ENCODE measurements at regions not wholly inside any gene's neighbourhood (a gene's known extent, or its start where the extent isn't known, plus 50 kb on each side); places are given as distances from the start of the nearest gene placed in this dataset.
"Not testable (repeated sequence)": the region's sequence is repeated elsewhere in the genome, so short reads cannot be mapped to it uniquely, and the experiment has no call there.

DNA sequence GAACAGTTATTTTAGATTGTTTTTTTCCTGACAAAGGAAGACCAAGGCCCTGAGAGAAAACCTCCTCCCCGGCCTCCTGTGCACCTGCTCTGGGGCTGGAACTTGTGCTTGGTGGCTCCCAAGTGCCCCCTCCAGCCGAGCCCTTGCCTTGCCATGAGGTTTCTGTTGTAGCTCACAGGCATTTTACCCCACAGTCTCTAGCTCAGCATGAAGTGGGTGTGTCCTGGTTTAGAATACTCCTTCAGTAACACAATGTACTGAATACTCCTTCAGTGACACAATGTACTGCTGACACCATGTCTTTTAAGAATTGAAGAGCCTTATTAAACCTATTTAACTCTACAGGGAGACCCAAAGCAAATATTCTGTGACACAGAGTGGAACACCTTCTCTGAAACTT, 116.1 kb downstream of the OR4M2 start:
- DNase-seq (ENCODE audit: extremely low read depth in 1 of 2, low read depth in 1 of 2), result not testable (repeated sequence)

GRCh38 chr15:22200417-22200816, 120.1 kb downstream of the OR4M2 start:
- not testable (repeated sequence) for DNase-seq (ENCODE audit: extremely low read depth in 1 of 2, low read depth in 1 of 2)

DNA sequence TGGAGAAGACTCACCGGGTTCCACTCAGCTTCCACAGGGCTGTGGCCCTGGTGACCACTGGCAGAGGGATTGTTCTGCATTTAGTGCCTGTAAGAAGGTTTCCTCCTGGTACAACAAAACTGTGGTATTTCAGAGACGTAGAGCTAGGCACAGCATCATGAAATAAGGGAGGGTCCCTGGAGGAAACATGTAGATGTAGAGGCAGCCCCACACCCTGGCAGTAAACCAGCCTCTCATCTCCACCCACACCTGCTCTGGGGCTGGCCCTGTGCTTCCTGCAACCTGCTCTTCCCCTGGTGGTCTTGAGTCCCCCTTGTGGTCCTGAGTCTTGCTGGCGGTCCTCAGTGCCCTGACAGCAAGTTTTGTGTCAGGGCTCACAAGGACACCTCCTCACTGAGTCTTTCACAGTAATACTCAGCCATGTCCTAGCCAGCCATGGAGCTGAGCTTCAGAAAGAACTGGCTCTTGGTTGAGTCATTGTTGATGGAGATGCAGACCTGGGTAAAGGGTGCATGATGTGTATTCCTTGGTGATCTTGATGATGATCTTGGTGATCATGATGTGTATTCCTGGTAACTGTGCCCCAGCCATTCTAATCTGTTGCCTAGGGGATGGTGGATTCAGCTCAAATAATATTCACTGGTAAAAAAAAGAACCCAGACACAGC, 121.8 kb downstream of the OR4M2 start:
- not testable (repeated sequence) for DNase-seq (ENCODE audit: extremely low read depth in 1 of 2, low read depth in 1 of 2)

- not testable (repeated sequence) for DNase-seq (ENCODE audit: extremely low read depth in 1 of 2, low read depth in 1 of 2)
Observed at GRCh38 chr15:22203208-22203607, 122.9 kb downstream of the OR4M2 start.

DNA sequence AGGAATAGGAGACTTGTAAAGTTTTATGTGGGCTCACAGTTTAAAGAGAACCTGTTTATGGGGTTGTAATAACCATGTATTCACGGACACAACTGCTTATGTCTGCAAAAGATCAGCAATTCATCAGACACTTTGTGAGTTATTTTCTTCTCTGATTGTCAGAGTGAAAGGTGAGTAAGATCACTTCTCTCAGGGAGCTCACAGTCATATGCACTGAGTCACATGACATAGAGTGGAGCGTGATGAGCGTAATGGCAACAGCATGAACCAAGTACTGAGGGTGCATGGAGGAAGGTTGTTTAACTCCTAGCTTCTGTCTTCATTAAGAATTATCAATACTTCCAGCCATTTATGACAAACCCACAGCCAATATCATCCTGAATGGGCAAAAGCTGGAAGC, 128.8 kb downstream of the OR4M2 start:
- DNase-seq (ENCODE audit: extremely low read depth in 1 of 2, low read depth in 1 of 2), result not testable (repeated sequence)

GRCh38 chr15:22222596-22222995, 142.3 kb downstream of the OR4M2 start:
- not testable (repeated sequence) for DNase-seq (ENCODE audit: extremely low read depth in 1 of 2, low read depth in 1 of 2)

DNA sequence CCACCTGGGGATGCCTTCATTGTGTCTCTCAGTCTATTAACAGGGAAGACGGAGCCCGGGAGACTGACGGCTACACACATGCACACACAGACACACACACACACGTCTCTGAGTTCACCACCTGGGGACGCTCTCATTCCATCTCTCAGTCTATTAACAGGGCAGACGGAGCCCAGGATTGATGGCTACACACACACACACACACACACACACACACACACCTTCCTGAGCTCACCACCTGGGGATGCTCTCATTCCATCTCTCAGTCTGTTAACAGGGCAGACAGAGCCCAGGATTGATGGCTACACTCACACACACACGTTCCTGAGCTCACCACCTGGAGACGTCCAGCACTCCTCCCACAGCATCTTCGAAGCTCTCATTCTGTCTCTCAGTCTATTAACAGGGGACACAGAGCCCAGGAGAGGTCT, 143.9 kb downstream of the OR4M2 start:
- no peak for DNase-seq (ENCODE audit: extremely low read depth in 1 of 2, low read depth in 1 of 2)

GRCh38 chr15:22224961-22225360, 144.6 kb downstream of the OR4M2 start:
- DNase-seq (ENCODE audit: extremely low read depth in 1 of 2, low read depth in 1 of 2), result not testable (repeated sequence)

- no peak for DNase-seq (ENCODE audit: extremely low read depth in 1 of 2, low read depth in 1 of 2)
Observed at GRCh38 chr15:22226034-22226790, 145.9 kb downstream of the OR4M2 start.

DNA sequence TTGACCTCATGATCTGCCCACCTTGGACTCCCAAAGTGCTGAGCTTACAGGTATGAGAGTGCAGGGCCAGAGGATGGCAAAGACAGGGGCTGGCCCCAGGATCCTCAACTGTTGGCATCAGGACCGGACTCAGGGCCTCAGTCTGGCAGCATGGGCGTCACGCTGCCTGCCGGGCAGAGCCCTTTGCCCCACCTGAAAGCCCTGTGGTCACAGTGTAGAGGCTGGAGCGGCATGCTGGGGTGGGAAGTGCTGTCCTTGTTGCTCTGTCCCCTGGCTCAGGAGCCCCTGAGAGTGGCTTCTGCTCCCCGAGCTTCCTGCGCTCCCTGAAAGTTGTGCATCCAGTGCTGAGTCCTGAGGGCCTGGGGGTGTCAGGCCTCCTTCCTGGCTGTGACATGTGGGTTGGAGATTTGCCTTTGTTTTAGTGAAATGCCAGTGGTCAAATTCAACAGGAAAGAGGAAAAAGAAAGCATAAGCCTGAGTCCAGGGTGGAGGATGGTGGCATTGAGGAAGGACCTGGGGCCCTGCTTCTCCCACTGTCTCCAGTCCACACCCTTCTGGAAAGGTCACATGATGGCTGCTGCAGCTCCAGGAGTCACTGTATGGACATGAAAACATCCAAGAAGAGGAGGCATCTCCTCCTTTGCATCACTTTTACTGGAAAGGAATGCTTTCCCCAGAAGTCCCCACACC, 147.2 kb downstream of the OR4M2 start:
- no peak for DNase-seq (ENCODE audit: extremely low read depth in 1 of 2, low read depth in 1 of 2)

- no peak for DNase-seq (ENCODE audit: extremely low read depth in 1 of 2, low read depth in 1 of 2)
Observed at GRCh38 chr15:22228101-22228762, 147.9 kb downstream of the OR4M2 start.

- no peak for DNase-seq (ENCODE audit: extremely low read depth in 1 of 2, low read depth in 1 of 2)
Observed at GRCh38 chr15:22229990-22230819, 149.9 kb downstream of the OR4M2 start.

DNA sequence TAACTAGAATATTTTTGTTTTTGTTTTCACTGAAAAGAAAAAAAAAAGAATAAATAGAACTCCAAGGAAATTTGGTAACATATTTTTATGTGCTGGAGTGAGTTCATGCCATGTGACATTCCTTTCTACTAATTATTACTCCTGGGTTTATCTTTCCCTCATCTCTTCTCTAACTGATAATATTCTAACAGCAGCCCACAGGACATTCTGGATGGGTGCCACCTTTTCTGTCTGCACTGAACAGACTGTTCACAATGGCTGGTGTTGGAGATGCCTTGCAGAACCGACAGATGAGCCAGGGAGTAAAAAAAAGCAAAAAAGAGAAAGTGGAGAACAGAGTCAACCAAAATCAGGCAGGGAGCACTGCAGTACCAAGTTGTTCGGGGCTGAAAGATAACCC, 151.3 kb downstream of the OR4M2 start:
- DNase-seq (ENCODE audit: extremely low read depth in 1 of 2, low read depth in 1 of 2), result no peak

DNA sequence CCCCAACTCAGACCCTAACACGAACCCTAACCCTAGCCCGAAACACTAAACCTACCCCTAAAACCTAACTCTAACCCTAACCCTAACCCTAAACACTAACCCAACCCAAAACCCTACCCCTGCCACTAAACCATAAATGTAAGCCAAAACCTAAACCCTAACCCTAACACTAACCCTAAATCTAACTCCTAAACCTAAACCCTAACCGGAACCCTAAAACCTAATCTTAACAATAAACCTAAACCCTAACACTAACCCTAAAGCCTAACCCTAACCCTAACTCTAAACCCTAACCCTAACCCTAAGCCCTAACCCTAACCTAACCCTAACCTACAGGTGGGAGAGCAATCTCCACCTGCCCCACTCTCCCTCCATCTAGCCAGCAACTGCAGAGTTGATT, 152.3 kb downstream of the OR4M2 start:
- DNase-seq (ENCODE audit: extremely low read depth in 1 of 2, low read depth in 1 of 2), result no peak

GRCh38 chr15:22235261-22235930, 155.1 kb downstream of the OR4M2 start:
- DNase-seq (ENCODE audit: extremely low read depth in 1 of 2, low read depth in 1 of 2), result not testable (repeated sequence)

DNA sequence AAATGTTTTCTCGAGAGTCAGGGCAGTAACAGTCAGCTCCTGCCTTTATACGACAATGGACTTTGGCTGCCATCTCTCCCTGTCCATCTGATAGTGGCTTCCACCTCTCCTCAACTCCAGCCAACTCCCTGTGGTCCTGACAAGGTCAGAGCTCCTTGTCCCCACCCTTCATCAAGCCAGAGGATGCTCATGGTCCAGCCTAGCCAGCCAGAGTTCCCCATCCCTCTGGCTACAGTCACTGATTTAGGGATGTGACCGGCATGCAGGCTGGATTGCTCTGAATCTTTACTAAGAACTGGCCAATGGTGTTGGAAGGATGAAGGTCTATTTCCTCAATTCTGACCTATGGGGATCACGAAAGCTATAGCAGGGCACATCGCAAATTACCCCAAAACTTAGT, 156.1 kb downstream of the OR4M2 start:
- DNase-seq (ENCODE audit: extremely low read depth in 1 of 2, low read depth in 1 of 2), result no peak

GRCh38 chr15:22237891-22238275, 157.6 kb downstream of the OR4M2 start:
- no peak for DNase-seq (ENCODE audit: extremely low read depth in 1 of 2, low read depth in 1 of 2)

DNA sequence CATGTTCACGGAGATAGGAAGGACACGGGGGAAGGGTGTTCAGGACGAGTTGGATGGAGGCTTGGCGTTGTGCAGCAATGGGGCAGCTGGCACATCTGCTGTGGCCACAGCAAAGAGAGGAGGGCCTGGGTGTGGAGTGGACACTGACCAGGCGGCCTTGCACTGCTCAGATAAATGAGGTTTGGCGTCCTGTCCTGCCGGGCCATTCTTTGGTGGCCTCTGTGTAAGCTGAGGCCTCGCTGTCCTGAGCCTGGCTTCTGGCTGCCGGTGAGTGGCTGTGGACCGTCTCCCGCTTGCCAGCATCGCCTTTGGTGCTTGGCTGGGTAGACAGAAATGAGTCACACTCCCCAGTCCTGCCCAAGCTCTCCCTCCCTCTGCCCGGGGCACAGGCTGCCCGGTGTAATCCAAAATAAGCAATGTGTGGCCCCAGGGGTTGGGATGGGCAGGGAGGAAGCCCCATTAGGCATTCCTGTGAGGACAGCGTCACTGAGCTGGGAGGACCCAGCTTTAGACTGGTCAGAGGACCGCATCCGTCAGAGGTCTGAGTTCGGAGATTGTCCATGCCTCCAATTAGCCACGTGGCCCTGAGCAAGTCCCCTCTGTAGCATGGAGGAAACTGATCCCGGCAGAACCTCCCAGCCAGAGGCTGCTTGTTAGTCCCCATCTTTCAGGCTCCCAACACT, 158.1 kb downstream of the OR4M2 start:
- DNase-seq (ENCODE audit: extremely low read depth in 1 of 2, low read depth in 1 of 2), result not testable (repeated sequence)

Data from activated CD8-positive, alpha-beta memory T cell treated with anti-CD3 and anti-CD28 coated beads for 1 hour (primary cell).